Thyroid gland (tissue), 4 donors: ENCODE measurements at regions not wholly inside any gene's neighbourhood (a gene's known extent, or its start where the extent isn't known, plus 50 kb on each side); places are given as distances from the start of the nearest gene placed in this dataset.

Experiments used
- DNase-seq, 2 donors: peaks; one replicate each; pipeline ENCODE4 v3.0.0-alpha.2; 2019
- H3K27ac ChIP-seq, 3 donors: fragments of 200-600 bp; sonication (generic); 1 replicate in 2 of 3; 2 replicates in 1 of 3; pipeline ENCODE4 v1.5.1; 2016 to 2019; ENCODE audit warnings: mild to moderate bottlenecking in 1 of 3, moderate library complexity in 1 of 3
- H3K27me3 ChIP-seq: fragments of 200-600 bp; sonication (generic); one replicate; pipeline ENCODE4 v1.5.1; 2019
- H3K36me3 ChIP-seq, 2 donors: fragments of 200-600 bp; sonication (generic); one replicate each; pipeline ENCODE4 v1.5.1; 2016 to 2019
- H3K4me1 ChIP-seq, 2 donors: fragments of 200-600 bp; sonication (generic); one replicate each; pipeline ENCODE4 v1.5.1; 2017 to 2019
- H3K4me3 ChIP-seq, 3 donors: fragments of 200-600 bp; sonication (generic); replicated peaks in 1 of 3; 1 replicate in 2 of 3; 2 replicates in 1 of 3; pipeline ENCODE4 v1.5.1; 2016; ENCODE audit warnings: mild to moderate bottlenecking in 1 of 3
- H3K9me3 ChIP-seq: fragments of 200-600 bp; sonication (generic); one replicate; pipeline ENCODE4 v1.5.1; 2017
- POLR2A ChIP-seq, 2 donors: fragments of 450-650 bp; IDR thresholded peaks; one replicate each; pipeline ENCODE4 v1.6.1; 2017; ENCODE audit warnings: antibody characterized with exemption in 2 of 2, mild to moderate bottlenecking in 2 of 2, moderate library complexity in 1 of 2
- WGBS, 2 donors: methylation state at CpG; one replicate each; pipeline ENCODE4 v1.1.5; 2017; 5-methylcytosine and 5-hydroxymethylcytosine counted together
- intact Hi-C: fragments of 100-400 bp; cut with DNase I; formaldehyde crosslinking; loops from one replicate; pipeline ENCODE4 v1.15.1; 2023
- TF ChIP-seq, protein P1 (sequence below), 6 experiments: fragments of 200-600 bp in 3 of 6; fragments of 450-650 bp in 3 of 6; sonication (generic) in 3 of 6; IDR thresholded peaks; one replicate each; pipeline ENCODE4 v1.5.1; 2016 to 2019; ENCODE audit warnings: antibody characterized with exemption in 6 of 6, mild to moderate bottlenecking in 2 of 6, inconsistent platforms in 1 of 6, moderate library complexity in 1 of 6

DNA sequence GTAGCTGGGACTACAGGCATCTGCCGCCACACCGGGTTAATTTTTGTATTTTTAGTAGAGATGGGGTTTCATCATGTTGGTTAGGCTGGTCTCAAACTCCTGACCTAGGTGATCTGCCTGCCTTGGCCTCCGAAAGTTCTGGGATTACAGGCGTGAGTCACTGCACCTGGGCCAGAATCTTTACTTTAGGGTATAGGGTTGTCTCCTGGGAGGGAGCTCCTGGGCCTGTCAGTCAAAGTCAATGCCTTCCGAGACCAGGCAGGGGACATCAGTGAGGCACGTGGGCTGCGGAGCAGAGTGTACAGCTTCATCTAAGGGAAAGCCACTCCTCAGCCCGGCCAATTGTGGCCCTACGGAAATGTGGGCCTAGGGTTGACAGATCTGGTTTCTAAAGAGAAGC, 108.6 kb downstream of the FGF18 start:
- no peak for DNase-seq
- no peak overlapping the region for H3K27ac ChIP-seq
- H3K4me3 ChIP-seq, result no peak overlapping the region
- peaks cover 0 to 8% of the 10 kb centered on the region in 2 donors for H3K4me1 ChIP-seq
- no peaks in the 10 kb centered on the region for H3K27me3 ChIP-seq
- intact Hi-C loops, result no loop called here
- H3K9me3 ChIP-seq, result no peaks in the 10 kb centered on the region
- no peaks in the 10 kb centered on the region for H3K36me3 ChIP-seq
- TF ChIP-seq, protein P1, sequence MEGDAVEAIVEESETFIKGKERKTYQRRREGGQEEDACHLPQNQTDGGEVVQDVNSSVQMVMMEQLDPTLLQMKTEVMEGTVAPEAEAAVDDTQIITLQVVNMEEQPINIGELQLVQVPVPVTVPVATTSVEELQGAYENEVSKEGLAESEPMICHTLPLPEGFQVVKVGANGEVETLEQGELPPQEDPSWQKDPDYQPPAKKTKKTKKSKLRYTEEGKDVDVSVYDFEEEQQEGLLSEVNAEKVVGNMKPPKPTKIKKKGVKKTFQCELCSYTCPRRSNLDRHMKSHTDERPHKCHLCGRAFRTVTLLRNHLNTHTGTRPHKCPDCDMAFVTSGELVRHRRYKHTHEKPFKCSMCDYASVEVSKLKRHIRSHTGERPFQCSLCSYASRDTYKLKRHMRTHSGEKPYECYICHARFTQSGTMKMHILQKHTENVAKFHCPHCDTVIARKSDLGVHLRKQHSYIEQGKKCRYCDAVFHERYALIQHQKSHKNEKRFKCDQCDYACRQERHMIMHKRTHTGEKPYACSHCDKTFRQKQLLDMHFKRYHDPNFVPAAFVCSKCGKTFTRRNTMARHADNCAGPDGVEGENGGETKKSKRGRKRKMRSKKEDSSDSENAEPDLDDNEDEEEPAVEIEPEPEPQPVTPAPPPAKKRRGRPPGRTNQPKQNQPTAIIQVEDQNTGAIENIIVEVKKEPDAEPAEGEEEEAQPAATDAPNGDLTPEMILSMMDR (IDR thresholded peaks at IDR 0.05), result no peak
- TF ChIP-seq POLR2A (IDR thresholded peaks at IDR 0.05), result no peak
- WGBS, 2 donors, result 89 to 93% methylated on average over 6 to 9 of the region's 9 CpGs

DNA sequence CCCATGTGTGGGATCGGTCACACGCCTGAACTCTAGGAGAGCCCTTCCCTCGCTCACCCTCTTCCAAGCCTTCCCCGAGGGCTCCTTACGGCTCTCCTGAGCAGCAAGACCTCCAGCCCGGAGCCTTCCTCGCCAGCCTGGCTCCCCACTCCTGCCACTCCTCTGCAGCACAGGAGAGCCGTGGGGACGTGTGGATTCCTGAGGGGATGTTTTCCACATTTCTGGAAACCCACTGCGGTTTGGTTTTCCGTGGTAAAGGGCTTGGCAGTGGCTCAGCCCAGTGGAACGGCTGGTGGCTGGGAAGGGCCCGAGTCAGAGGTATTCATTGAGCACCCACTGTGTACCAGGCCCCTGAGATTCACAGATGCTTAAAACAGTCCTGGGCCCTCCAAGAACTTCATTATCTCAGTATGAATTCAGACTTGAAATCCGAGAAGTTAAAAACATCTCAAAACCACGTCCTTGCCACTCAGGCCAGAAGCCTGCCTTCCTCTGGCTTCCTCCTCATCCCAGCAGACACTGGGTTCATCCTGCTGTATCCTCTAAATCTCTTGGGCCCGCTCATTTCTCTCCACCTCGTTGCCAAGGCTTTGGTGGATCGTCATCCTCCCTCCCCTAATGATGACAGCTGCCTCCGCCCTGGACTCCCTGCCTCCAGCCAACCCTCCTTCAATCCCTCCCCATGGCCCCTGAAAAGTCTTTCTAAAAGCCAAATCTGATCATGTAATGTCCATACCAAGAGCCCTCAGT, 109.6 kb downstream of the FGF18 start:
- no peak for DNase-seq
- H3K27me3 ChIP-seq, result no peaks in the 10 kb centered on the region
- intact Hi-C loops, result no loop called here
- H3K27ac ChIP-seq, result no peak overlapping the region
- H3K4me3 ChIP-seq, result no peak overlapping the region
- H3K9me3 ChIP-seq, result no peaks in the 10 kb centered on the region
- peaks cover 0 to 8% of the 10 kb centered on the region in 2 donors for H3K4me1 ChIP-seq
- H3K36me3 ChIP-seq, result no peaks in the 10 kb centered on the region
- WGBS, 2 donors, result 85 to 87% methylated on average over 19 of the region's 19 CpGs
- TF ChIP-seq, protein P1 (IDR thresholded peaks at IDR 0.05), result no peak
- TF ChIP-seq POLR2A (IDR thresholded peaks at IDR 0.05), result no peak

DNA sequence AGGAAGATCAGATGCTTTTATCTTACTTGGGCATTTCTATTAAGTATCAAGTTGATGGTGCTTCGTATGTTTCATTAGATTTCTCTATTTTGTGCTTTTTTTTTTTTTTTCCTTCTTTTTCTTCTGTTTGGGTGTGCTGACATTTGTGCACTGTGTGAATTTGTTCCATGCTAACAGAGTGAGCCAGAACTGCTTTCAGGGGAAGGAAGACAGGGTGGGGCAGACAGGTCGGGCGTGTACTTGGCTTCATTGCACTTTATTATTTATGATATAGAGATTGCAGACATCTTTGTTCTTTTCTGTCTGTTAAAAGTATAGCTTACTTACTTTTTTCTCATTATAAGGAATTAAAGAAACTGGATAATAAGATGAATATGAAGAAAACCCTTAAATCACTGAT, 112.2 kb downstream of the FGF18 start:
- WGBS, 2 donors, result 64 to 67% methylated on average over 3 of the region's 3 CpGs
- no peak for TF ChIP-seq POLR2A (IDR thresholded peaks at IDR 0.05)
- TF ChIP-seq, protein P1 (IDR thresholded peaks at IDR 0.05), result no peak
- Histone ChIP-seq H3K9me3 (no peaks in the 10 kb centered on the region), H3K36me3 (no peaks in the 10 kb centered on the region), H3K4me1 (no peaks in the 10 kb centered on the region), H3K27ac (no peak overlapping the region), H3K4me3 (no peak overlapping the region), H3K27me3 (no peaks in the 10 kb centered on the region)
- intact Hi-C loops, result no loop called here
- no peak for DNase-seq

DNA sequence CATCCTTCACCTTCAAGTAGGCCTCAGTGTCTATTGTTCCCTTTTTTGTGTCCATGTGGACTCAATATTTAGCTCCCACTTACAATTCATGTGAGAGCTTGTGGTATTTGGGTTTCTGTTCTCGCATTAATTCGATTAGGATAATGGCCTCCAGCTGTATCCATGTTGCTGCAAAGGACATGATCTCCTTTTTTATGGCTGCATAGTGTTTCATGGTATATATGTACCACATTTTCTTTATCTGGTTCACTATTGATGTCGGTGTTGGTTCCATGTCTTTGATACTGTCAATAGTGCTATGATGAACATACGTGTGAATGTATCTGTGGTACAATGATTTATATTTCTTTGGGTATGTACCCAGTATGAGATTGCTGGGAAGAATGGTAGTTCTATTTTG, 113.7 kb downstream of the FGF18 start:
- DNase-seq, result no peak
- intact Hi-C loops, result no loop called here
- Histone ChIP-seq H3K27me3 (no peaks in the 10 kb centered on the region), H3K27ac (no peak overlapping the region), H3K9me3 (no peaks in the 10 kb centered on the region), H3K4me1 (no peaks in the 10 kb centered on the region), H3K36me3 (no peaks in the 10 kb centered on the region), H3K4me3 (no peak overlapping the region)
- TF ChIP-seq, protein P1 (IDR thresholded peaks at IDR 0.05), result no peak
- WGBS, 2 donors, result 97 to 99% methylated on average over 4 of the region's 4 CpGs

DNA sequence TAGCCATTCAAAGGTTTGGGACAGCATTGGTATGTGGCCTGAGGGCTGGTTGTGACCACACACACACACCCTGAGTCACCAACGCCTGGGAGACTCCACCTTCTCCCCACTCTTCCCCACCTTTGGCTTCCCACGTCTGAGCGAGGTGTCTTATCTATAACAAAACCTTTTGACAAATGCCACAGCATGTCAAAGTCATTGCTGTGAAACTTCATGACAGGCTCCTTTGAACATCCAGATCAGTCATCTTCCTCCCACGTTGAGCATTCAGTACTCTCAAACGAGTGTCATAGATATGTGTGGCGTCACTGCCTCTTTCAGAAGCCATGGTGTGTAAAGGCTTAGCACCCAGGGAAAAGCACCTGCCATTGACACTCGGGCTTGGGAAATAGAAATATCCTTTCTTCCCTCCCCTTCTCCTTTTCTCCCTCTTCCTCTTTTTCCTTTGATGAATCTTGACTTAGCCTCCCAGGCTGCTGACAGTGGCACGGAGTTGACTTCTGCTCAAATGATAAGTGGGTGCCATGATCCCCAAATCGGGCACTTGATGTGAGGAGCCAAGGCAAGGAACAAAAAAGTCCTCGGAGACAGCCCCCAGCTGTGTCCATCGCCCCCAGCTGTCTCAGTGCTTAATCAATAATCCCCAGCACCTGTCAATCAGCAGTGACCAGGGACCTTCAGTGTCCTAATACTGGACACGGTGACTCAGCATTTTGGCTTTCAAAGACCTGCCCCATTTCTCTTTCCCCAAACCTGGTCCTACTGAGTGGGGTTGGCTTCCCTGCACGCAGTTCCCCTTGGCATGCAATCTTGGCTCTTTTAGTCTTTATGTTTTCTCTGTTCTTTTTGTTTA, 114.8 kb downstream of the FGF18 start:
- Histone ChIP-seq H3K4me3 (no peak overlapping the region), H3K36me3 (no peaks in the 10 kb centered on the region), H3K9me3 (no peaks in the 10 kb centered on the region), H3K27me3 (no peaks in the 10 kb centered on the region), H3K27ac (no peak overlapping the region), H3K4me1 (no peaks in the 10 kb centered on the region)
- TF ChIP-seq, protein P1 (IDR thresholded peaks at IDR 0.05), result no peak
- TF ChIP-seq POLR2A (IDR thresholded peaks at IDR 0.05), result no peak
- no peak for DNase-seq
- intact Hi-C loops, result no loop called here
- WGBS, 2 donors, result 83% methylated on average over 13 of the region's 13 CpGs
